HG03460 (cell line): ENCODE measurements at regions not wholly inside any gene's neighbourhood (a gene's known extent, or its start where the extent isn't known, plus 50 kb on each side); places are given as distances from the start of the nearest gene placed in this dataset.
"Not testable (repeated sequence)": the region's sequence is repeated elsewhere in the genome, so short reads cannot be mapped to it uniquely, and the experiment has no call there.

Experiments used
- ATAC-seq: cut with Tn5 transposase; IDR thresholded peaks from one replicate; pipeline ENCODE4 v1.9.1; 2021; ENCODE audit not compliant: unreplicated experiment

DNA sequence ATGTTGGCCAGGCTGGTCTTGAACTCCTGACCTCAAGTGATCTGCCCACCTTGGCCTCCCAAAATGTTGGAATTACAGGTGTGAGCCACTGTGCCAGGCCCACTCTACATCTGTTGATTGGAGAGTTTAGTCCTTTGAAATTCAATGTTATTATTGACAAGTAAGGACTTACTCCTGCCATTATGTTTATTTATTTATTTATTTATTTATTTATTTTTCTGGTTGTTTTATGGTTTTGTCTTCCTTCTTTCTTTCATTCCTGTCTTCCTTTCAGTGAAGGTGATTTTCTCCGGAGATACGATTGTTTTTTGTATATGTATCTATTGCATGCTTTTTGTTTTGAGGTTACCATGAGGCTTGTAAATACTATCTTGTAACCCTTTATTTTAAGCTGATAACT, 602.6 kb downstream of the EPM2A start:
- ATAC-seq, result no peak

GRCh38 chr6:145135702-145136101, 599.6 kb downstream of the EPM2A start:
- no peak for ATAC-seq

DNA sequence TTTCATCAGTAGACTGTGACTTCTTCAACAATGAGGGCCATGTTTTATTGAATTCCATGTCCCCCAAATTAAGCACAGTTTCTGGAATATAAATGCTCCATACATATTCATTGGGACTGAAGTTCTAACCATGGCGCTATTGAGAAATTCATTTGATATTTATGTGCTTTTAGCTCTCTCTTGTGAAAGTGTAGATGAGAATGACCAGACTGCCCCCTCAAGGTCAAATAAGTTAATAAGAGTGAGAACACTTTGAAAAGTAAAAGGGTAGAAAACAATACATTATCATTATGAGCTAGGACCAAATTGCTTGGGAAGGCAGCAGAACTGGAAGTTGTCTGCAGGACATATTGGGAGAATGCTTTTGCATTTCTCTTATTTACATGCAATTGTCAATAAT, 597.9 kb downstream of the EPM2A start:
- no peak for ATAC-seq

- ATAC-seq, result no peak
Observed at GRCh38 chr6:145138469-145139139, 596.7 kb downstream of the EPM2A start.

DNA sequence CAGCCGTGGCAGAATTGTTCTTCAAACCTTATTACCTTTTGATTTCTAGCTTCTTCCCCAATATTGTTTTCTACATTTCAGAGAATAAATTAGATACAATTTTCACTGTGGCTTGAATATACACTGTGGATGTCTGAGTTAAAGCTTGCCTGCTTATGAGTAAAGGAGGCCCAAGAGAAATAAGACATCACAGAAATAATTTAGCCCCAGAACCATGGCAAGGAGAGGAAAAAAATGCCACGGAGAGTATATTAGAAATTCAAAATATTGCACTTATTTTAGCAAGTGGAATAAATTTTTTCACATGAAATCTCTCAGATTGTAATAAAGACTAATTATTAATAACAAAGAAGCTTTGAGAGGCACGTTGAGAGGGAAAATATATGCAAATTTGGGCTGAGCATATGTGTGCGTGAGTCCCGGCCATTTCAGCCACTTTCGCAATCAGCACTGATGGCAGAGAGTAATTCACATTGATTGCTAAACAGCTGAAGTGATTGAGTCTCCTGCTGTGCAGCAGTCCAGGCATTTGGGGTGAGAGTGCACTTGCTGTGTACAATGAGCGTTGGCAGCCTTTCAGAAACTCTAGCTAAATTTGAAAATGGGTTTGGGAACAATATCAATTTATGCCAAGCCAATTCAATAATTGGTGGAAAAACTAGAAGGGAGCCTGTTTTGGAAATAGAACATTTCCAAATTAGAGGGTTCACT, 596.0 kb downstream of the EPM2A start:
- ATAC-seq, result no peak

DNA sequence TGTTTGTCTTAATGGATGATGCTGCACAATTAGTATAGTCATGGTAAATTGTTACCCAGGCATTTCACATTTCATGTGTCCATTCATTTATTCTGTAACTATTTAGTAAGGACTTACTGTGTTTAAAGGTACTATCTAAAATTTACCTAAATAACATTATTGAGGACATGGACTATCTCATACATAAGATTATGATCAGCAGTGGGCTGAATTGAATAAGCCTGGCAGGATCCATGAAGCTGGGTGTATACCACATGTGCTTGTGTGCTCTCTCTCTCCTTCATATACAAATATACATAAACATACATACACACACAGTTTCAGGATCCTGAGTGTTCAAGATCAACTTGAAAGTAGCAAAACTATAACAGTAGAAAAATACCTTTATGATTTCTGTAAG, 595.4 kb downstream of the EPM2A start:
- ATAC-seq, result no peak

DNA sequence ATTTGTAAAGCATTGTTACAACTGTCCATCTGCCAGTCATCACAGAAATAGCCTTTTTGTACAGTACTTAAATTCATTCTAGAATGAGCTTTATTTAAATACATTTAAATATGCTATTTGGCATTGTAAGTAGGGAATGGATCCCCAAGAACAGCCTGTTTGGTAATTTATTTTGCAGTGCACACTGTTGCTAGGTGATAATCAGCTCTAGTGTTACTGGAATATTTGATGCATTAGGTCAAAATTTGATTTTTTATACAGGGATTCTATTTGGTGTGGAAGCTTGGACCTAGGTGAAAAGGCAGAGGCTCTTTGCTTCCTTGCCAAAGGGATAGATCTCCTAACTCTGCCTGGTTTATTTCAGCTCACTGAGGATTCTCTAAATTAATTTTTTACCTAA, 593.7 kb downstream of the EPM2A start:
- ATAC-seq, result no peak

GRCh38 chr6:145142958-145143357, 592.4 kb downstream of the EPM2A start:
- no peak for ATAC-seq

GRCh38 chr6:145143379-145143778, 591.9 kb downstream of the EPM2A start:
- ATAC-seq, result no peak

- no peak for ATAC-seq
Observed at GRCh38 chr6:145147559-145147958, 587.8 kb downstream of the EPM2A start.

DNA sequence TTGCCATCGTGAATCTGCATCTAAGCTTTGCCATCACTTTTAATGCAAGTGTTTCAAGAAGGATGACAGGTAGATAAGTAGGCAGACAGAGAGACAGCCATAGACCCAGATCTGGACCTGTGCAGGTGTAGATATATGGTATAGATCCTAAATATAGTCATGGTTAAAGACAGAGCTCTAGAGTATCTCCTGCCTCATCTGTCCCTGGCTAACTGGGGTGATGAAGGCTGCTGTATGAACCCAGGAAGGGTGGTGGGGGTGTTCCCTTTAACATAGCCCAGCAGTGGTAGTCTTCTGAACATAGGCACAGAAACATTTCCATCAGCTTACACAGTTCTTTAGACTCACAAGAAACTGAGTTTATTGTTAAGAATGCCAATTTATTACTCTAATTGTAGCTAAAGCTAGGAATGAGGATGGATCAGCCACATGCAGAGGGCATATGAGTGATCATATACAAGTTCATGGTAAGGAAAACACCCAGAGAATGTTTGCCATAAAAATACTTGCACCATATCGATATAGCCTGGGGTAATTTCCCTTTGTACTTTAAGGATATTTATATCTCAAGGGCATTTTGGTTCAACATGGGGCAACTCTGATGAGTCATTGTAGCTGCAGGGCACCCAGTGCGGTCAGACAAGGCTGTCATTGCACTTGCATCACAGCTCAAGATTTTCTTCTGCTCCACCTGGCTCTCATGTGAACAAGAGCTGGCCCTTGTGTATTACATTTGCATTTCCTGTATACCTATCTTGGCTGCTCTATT, 587.2 kb downstream of the EPM2A start:
- ATAC-seq, result peak; percentile 65

DNA sequence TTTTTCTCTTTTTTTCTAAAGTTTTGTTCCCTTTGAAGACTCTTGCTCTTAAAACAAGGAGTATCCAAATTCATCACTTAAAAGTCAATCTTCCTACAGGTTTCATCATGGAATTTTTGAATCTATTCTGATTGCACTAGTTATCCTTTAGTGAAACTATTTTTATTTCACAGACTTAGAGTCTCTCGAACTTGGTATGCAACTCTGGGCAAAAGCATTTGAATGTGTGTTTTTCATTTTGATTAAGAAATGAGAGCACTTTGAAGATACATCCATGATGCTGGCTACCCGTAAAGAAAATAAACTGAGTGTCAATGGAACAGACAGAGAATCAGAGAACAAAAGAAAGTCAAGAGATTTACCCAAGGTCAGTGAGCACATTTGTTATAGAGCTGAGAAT, 586.5 kb downstream of the EPM2A start:
- no peak for ATAC-seq

GRCh38 chr6:145151624-145152023, 583.7 kb downstream of the EPM2A start:
- ATAC-seq, result no peak

GRCh38 chr6:145153495-145153894, 581.8 kb downstream of the EPM2A start:
- no peak for ATAC-seq

GRCh38 chr6:145155411-145155810, 579.9 kb downstream of the EPM2A start:
- no peak for ATAC-seq

DNA sequence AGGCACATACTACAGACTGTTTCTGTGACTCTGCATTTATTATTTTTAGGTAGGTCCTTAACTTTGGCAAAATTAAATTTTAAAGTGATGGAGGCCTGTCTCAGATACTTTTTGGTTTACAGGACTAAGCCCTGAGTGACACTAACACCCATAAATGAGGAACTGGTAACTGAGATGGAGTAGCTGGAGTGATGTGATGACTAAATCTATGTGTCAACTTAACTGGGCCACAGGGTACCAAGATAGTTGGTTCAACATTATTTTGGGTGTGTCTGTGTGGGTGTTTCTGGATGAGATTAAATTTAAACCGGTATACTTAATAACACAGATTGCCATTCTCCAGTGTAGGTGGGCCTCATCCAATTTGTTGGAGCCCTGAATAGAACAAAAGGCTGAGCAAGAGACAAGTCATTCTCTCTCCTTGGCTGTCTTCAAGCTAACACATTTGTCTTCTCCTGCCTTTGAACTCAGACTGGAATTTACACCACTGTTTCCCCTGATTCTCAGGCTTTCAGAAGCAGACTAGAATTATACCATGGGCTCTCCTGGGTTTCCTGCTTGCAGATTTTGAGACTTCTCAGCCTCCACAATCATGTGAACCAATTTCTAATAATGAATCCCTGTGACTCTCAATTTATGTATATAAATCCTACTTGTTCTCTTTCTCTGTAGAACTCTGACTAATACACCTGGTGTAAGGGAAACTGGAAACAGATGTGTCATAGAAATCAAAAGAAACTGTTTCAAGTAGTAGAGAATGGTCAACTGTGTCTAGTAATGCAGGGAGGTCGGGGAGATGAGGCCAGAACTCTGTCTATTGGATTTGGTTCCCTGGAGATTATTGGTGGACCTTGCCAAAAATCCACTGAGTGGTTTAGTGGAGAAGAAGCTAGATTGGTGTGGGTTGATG, 579.2 kb downstream of the EPM2A start:
- ATAC-seq, result no peak

DNA sequence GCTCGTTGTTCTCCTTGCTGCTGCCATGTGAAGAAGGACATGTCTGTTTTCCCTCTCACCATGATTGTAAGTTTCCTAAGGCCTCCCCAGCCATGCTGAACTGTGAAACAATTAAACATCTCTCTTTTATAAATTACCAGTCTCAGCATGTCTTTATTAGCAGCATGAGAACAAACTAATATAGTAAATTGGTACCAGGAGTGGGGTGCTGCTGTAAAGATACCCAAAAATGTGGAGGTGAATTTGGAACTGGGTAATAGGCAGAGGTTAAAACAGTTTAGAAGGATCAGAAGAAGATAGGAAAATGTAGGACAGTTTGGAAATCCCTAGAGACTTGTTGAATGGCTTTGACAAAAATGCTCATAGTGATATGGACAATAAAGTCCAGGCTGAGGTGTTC, 576.7 kb downstream of the EPM2A start:
- not testable (repeated sequence) for ATAC-seq

- ATAC-seq, result no peak
Observed at GRCh38 chr6:145159921-145160320, 575.4 kb downstream of the EPM2A start.

DNA sequence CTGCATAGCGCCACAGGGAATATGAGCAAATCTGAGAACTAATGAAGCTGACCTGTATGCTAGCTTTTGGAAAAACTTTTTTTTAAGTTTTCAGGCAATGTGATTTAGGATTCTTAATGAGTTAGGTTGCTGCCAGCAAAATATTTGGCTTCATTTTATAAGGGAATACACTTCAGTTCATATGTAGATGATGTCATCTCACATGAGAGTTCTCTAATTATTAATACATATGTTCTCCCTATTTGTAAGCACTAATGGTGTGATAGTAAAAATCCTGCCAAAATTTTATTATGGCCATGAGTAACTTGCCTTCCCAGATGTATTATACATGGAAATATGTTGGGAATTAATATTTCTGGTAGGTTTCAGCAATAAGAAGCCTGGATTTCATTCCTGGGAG, 573.8 kb downstream of the EPM2A start:
- ATAC-seq, result no peak

GRCh38 chr6:145169726-145170224, 565.5 kb downstream of the EPM2A start:
- no peak for ATAC-seq

DNA sequence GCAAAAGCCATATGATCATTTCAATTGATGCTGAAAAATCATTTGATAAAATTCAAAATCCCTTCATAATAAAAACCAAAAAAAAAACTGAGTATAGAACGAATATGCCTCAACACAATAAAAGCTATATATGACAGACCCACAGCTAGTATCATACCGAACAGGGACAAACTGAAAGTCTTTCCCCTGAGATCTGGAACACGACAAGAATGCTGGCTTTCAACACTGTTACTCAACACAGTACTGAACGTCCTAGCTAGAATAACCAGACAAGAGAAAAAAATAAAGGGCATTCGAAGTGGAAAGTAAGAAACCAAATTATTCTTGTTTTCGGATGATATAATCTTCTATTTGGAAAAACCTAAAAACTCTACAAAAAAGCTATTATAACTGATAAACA, 559.9 kb downstream of the EPM2A start:
- ATAC-seq, result no peak
